ENCODE measurements at regions not wholly inside any gene's neighbourhood (a gene's known extent, or its start where the extent isn't known, plus 50 kb on each side); places are given as distances from the start of the nearest gene placed in this dataset.

DNA sequence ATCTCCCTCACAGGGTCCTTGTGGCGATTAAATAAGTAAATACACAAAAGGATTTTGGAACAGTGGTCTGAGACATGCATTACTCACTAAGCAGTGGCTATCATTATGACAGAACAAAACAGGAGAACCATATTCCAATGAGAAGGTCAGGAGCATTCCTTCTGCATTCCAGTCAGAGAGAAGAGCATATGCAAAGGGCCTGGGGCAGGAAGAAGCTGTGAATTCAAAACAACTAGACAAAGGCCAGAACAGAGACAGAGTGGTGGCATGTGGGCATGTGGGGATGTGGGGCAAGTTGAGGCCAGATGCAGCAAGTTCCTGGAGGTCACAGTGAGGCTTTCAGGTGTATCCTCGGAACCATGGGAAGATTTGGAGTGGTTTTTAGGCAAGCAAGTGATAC lies 70.1 kb upstream of the VRK1 start:
- no peak for DNase-seq (ENCODE audit: low spot score in 2 of 2)
- Histone ChIP-seq H3K9me3 (peaks cover 0 to 13% of the 10 kb centered on the region in 2 donors), H3K4me3 (no peak overlapping the region), H3K4me1 (no peaks in the 10 kb centered on the region), H3K27ac (no peak overlapping the region), H3K36me3 (no peaks in the 10 kb centered on the region), H3K27me3 (no peaks in the 10 kb centered on the region)
- TF ChIP-seq POLR2AphosphoS5 (IDR thresholded peaks at IDR 0.05): no peak
- TF ChIP-seq, protein P1, sequence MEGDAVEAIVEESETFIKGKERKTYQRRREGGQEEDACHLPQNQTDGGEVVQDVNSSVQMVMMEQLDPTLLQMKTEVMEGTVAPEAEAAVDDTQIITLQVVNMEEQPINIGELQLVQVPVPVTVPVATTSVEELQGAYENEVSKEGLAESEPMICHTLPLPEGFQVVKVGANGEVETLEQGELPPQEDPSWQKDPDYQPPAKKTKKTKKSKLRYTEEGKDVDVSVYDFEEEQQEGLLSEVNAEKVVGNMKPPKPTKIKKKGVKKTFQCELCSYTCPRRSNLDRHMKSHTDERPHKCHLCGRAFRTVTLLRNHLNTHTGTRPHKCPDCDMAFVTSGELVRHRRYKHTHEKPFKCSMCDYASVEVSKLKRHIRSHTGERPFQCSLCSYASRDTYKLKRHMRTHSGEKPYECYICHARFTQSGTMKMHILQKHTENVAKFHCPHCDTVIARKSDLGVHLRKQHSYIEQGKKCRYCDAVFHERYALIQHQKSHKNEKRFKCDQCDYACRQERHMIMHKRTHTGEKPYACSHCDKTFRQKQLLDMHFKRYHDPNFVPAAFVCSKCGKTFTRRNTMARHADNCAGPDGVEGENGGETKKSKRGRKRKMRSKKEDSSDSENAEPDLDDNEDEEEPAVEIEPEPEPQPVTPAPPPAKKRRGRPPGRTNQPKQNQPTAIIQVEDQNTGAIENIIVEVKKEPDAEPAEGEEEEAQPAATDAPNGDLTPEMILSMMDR (IDR thresholded peaks at IDR 0.05): no peak
- no peak for TF ChIP-seq POLR2A (IDR thresholded peaks at IDR 0.05)
- intact Hi-C loops (cut with DNase I; ENCODE audit: low total_unique reads): no loop called here

- DNase-seq (ENCODE audit: low spot score in 2 of 2): no peak
These were observed 69.7 kb upstream of the VRK1 start for GRCh38 chr14:96727491-96727890.

DNA sequence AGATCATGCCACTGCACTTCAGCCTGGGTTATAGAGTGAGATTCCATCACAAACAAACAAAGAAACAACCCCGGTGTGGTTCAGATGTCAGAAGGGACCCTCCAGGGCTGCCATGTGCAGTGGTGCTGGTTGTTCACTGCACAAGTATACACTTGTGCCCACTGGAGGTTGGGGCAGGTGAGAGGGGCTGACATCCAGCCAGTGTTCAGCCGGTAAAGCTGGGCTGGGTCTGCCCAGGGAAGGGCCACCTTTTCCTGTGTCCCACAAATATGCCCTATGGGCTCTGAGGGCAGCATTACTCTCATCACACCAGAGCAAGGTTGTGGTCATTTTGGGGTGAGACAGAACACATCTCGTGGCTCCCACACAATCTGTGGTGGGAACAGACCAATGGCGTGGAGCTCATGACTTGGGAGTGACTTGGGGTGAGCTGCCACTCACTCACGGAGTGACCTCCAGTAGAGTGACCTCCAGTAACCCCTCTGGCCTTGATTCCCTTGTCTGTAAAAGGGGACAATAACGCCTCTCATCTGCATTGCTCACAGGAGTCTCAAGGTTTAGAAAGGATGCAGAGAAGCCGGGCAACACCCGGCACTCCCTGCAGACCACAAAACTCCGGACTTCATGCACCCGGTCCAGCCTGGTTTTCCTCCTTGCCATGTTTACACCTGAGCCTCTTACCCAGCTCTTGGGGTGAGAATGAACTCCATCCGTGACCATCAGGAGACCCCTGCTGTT lies 69.0 kb upstream of the VRK1 start:
- intact Hi-C loops (cut with DNase I; ENCODE audit: low total_unique reads): no loop called here
- Histone ChIP-seq H3K4me1 (no peaks in the 10 kb centered on the region), H3K27ac (no peak overlapping the region), H3K27me3 (peaks cover 0 to 7% of the 10 kb centered on the region in 2 donors), H3K4me3 (no peak overlapping the region), H3K9me3 (peaks cover 0 to 13% of the 10 kb centered on the region in 2 donors), H3K36me3 (no peaks in the 10 kb centered on the region)
- DNase-seq (ENCODE audit: low spot score in 2 of 2): no peak
- no peak for TF ChIP-seq POLR2AphosphoS5 (IDR thresholded peaks at IDR 0.05)
- TF ChIP-seq, protein P1 (IDR thresholded peaks at IDR 0.05): no peak
- no peak for TF ChIP-seq POLR2A (IDR thresholded peaks at IDR 0.05)

More at GRCh38 chr14:96727491-96727890, 69.7 kb upstream of the VRK1 start:
- Histone ChIP-seq H3K27ac (no peak overlapping the region), H3K4me1 (no peaks in the 10 kb centered on the region), H3K9me3 (peaks cover 0 to 13% of the 10 kb centered on the region in 2 donors), H3K4me3 (no peak overlapping the region), H3K36me3 (no peaks in the 10 kb centered on the region), H3K27me3 (peaks cover 0 to under 1% of the 10 kb centered on the region in 2 donors)
- no peak for TF ChIP-seq POLR2AphosphoS5 (IDR thresholded peaks at IDR 0.05)
- no peak for TF ChIP-seq POLR2A (IDR thresholded peaks at IDR 0.05)
- TF ChIP-seq, protein P1 (IDR thresholded peaks at IDR 0.05): no peak
- intact Hi-C loops (cut with DNase I; ENCODE audit: low total_unique reads): no loop called here

GRCh38 chr14:96729889-96730288 lies 67.3 kb upstream of the VRK1 start:
- no peak for DNase-seq (ENCODE audit: low spot score in 2 of 2)
- Histone ChIP-seq H3K27ac (no peak overlapping the region), H3K27me3 (peaks cover 0 to 8% of the 10 kb centered on the region in 2 donors), H3K9me3 (peaks cover 0 to 5% of the 10 kb centered on the region in 2 donors), H3K36me3 (no peaks in the 10 kb centered on the region), H3K4me3 (no peak overlapping the region), H3K4me1 (no peaks in the 10 kb centered on the region)
- intact Hi-C loops (cut with DNase I; ENCODE audit: low total_unique reads): no loop called here
- TF ChIP-seq POLR2AphosphoS5 (IDR thresholded peaks at IDR 0.05) (no peak), POLR2A (IDR thresholded peaks at IDR 0.05) (no peak)
- TF ChIP-seq, protein P1 (IDR thresholded peaks at IDR 0.05): no peak

DNA sequence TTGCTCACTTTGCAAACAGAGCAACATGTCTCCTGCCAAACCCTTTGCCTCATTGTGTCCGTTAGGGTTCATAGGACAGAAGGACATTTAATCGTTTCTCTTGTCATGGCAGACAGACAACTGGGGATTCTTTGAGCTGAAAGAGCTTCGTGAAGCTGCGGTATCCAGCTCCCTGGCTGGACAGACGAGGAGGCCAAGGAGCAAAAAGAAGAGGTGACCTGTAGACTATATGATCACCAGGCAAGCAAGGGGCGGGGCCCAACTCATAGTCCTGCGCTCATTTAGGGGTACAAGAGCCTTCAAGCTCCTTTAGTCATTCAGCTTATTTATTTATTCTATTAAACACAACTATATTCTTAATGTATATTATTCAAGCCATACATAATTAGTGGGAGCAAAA lies 66.8 kb upstream of the VRK1 start:
- TF ChIP-seq, protein P1 (IDR thresholded peaks at IDR 0.05): no peak
- TF ChIP-seq POLR2AphosphoS5 (IDR thresholded peaks at IDR 0.05): no peak
- no peak for TF ChIP-seq POLR2A (IDR thresholded peaks at IDR 0.05)
- peaks cover 0 to under 1% of the 10 kb centered on the region in 2 donors for H3K9me3 ChIP-seq
- no peak overlapping the region for H3K27ac ChIP-seq
- intact Hi-C loops (cut with DNase I; ENCODE audit: low total_unique reads): no loop called here
- no peaks in the 10 kb centered on the region for H3K4me1 ChIP-seq
- no peaks in the 10 kb centered on the region for H3K36me3 ChIP-seq
- peaks cover 0 to 8% of the 10 kb centered on the region in 2 donors for H3K27me3 ChIP-seq
- no peak for DNase-seq (ENCODE audit: low spot score in 2 of 2)
- H3K4me3 ChIP-seq: no peak overlapping the region
